K562 (cell line): ENCODE measurements at regions not wholly inside any gene's neighbourhood (a gene's known extent, or its start where the extent isn't known, plus 50 kb on each side); places are given as distances from the start of the nearest gene placed in this dataset.

ENCODE experiments used
- ATAC-seq: fragments of 200-7000 bp; cut with Tn5 transposase; 3 replicates; pipeline ENCODE4 v1.9.1; 2020; ENCODE audit warnings: moderate library complexity
- BruUV-seq: library from RNA; stranded (reverse); fragments of 400-500 nt; replicated peaks from 2 replicates; lab custom pipeline; 2021; lab: Mats Ljungman, UMichigan
- CTCF ChIA-PET: fragments of 300-600 bp; formaldehyde crosslinking; extraction: SDS; loops from one replicate; lab custom pipeline; 2021; ENCODE audit warnings: low intra/inter-chr PET ratio; lab: Yijun Ruan, JAX
- POLR2A ChIA-PET: fragments of 300-600, 350-650 bp; sonication (Branson Sonifier 250); formaldehyde crosslinking; extraction: SDS; loops from one replicate; lab custom pipeline; 2021; ENCODE audit warnings: antibody characterized with exemption, inconsistent platforms; lab: Yijun Ruan, JAX
- DNase-seq, 4 experiments: peaks; one replicate each; pipeline versions ENCODE4 v3.0.0 to v3.0.0-alpha.2; 2011 to 2018; ENCODE audit warnings: low spot score in 3 of 4, mixed read lengths in 3 of 4; ENCODE audit errors: extremely low read depth in 1 of 4
- FAIRE-seq: peaks from 2 replicates; lab custom pipeline; 2011; peaks lifted over from hg19 to GRCh38; lab: Jason Lieb, UNC
- H2AFZ ChIP-seq: 2 replicates; pipeline ENCODE4 v1.6.0; 2011; ENCODE audit warnings: low read depth, low read length, control low read depth, inconsistent platforms
- H3K27ac ChIP-seq: fragments of 200-600 bp; 3 replicates; pipeline ENCODE4 v1.8.0; 2011; ENCODE audit warnings: low read depth, mild to moderate bottlenecking, control low read depth, inconsistent platforms, low read length, moderate library complexity, mixed read lengths; ENCODE audit errors: extremely low read depth
- H3K27me3 ChIP-seq, 2 experiments: fragments of 300-600 bp in 1 of 2; 2 replicates in 1 of 2; 3 replicates in 1 of 2; pipeline versions ENCODE4 v1.6.0 to v1.8.0; 2011; ENCODE audit warnings: inconsistent platforms in 2 of 2, low read length in 2 of 2, mild to moderate bottlenecking in 1 of 2, mixed read lengths in 1 of 2, moderate library complexity in 1 of 2; ENCODE audit not compliant: control insufficient read depth in 2 of 2, insufficient read depth in 2 of 2
- H3K36me3 ChIP-seq: fragments of 300-600 bp; 3 replicates; pipeline ENCODE4 v1.8.0; 2011; ENCODE audit warnings: mild to moderate bottlenecking, low read length, inconsistent platforms; ENCODE audit not compliant: control insufficient read depth, insufficient read depth
- H3K4me1 ChIP-seq, 2 experiments: fragments of 200-600 bp in 1 of 2; replicated peaks in 1 of 2; 2 replicates in 1 of 2; 3 replicates in 1 of 2; pipeline versions ENCODE4 v1.5.1 to v1.8.0; 2011; ENCODE audit warnings: inconsistent platforms in 2 of 2, low read length in 2 of 2, mild to moderate bottlenecking in 1 of 2, mixed read lengths in 1 of 2, moderate library complexity in 1 of 2; ENCODE audit not compliant: control insufficient read depth in 2 of 2, insufficient read depth in 2 of 2
- H3K4me2 ChIP-seq: 2 replicates; pipeline ENCODE4 v1.6.1; 2011; ENCODE audit warnings: low read length, control low read depth, inconsistent platforms, mixed read lengths; ENCODE audit not compliant: insufficient read depth
- H3K4me3 ChIP-seq: fragments of 200-600 bp; sonication (generic), shearing (Covaris generic); 2 replicates; pipeline ENCODE4 v1.5.1; 2016; ENCODE audit warnings: control low read depth, inconsistent platforms
- H3K79me2 ChIP-seq: fragments of 200-600 bp; 3 replicates; pipeline ENCODE4 v1.8.0; 2011; ENCODE audit warnings: low read length, inconsistent platforms; ENCODE audit not compliant: control insufficient read depth, insufficient read depth
- H3K9ac ChIP-seq, 2 experiments: 2 replicates each; pipeline versions ENCODE4 v1.6.0 to v1.6.1; 2011; ENCODE audit warnings: low read depth in 2 of 2, low read length in 2 of 2, control low read depth in 1 of 2, inconsistent platforms in 1 of 2, mild to moderate bottlenecking in 1 of 2, mixed read lengths in 1 of 2; ENCODE audit not compliant: insufficient read depth in 1 of 2
- H3K9me1 ChIP-seq: one replicate; pipeline ENCODE4 v1.6.0; 2011; ENCODE audit warnings: inconsistent platforms, mild to moderate bottlenecking, low read length, moderate library complexity; ENCODE audit not compliant: control insufficient read depth, insufficient read depth
- H3K9me3 ChIP-seq: replicated peaks from 2 replicates; pipeline ENCODE4 v1.5.1; 2011; ENCODE audit warnings: low read depth, low read length, inconsistent platforms; ENCODE audit not compliant: control insufficient read depth, insufficient read depth
- H4K20me1 ChIP-seq: replicated peaks from 2 replicates; pipeline ENCODE4 v1.6.1; 2011; ENCODE audit warnings: low read length, inconsistent platforms, mixed read lengths; ENCODE audit not compliant: control insufficient read depth, insufficient read depth
- ERF ChIP-seq: fragments of 450-650 bp; formaldehyde crosslinking; IDR thresholded peaks from 2 replicates; pipeline ENCODE4 v1.4.0; 2020; ENCODE audit warnings: mild to moderate bottlenecking, mixed read lengths
- HDAC2 ChIP-seq: fragments of 450-650 bp; IDR thresholded peaks from 2 replicates; pipeline ENCODE4 v1.6.1; 2016; ENCODE audit warnings: mild to moderate bottlenecking
- NCOA4 ChIP-seq: fragments of 450-650 bp; IDR thresholded peaks from 2 replicates; pipeline ENCODE4 v1.6.1; 2018; ENCODE audit warnings: mild to moderate bottlenecking; ENCODE audit not compliant: partially characterized antibody
- NR3C1 ChIP-seq: sonication (generic); formaldehyde crosslinking; IDR thresholded peaks from 2 replicates; pipeline ENCODE4 v1.8.1; 2022; ENCODE audit warnings: missing genetic modification reagents
- PRDM10 ChIP-seq: fragments of 450-650 bp; IDR thresholded peaks from 2 replicates; pipeline ENCODE4 v1.6.1; 2018; ENCODE audit not compliant: partially characterized antibody
- PRPF4 ChIP-seq: fragments of 200-400 bp; formaldehyde crosslinking; IDR thresholded peaks from one replicate; pipeline ENCODE4 v1.6.1; 2017; ENCODE audit warnings: low read length, low read depth, mild to moderate bottlenecking; ENCODE audit not compliant: insufficient read depth, poor library complexity, severe bottlenecking
- RFX5 ChIP-seq: IDR thresholded peaks from 2 replicates; pipeline ENCODE4 v1.6.1; 2011; ENCODE audit warnings: low read depth, mild to moderate bottlenecking, improper control_type of control experiment, low read length
- TCF3 ChIP-seq: sonication (generic); formaldehyde crosslinking; IDR thresholded peaks from 2 replicates; pipeline ENCODE4 v1.4.0; 2020; ENCODE audit warnings: mild to moderate bottlenecking, missing genetic modification reagents
- TRIM28 ChIP-seq: fragments of 450-650 bp; IDR thresholded peaks from 2 replicates; pipeline ENCODE4 v1.6.1; 2017
- ZBTB26 ChIP-seq: fragments of 450-650 bp; formaldehyde crosslinking; IDR thresholded peaks from 2 replicates; pipeline ENCODE4 v1.4.0; 2022; ENCODE audit warnings: missing genetic modification characterization
- ZFX ChIP-seq: sonication (generic); formaldehyde crosslinking; IDR thresholded peaks from 2 replicates; pipeline ENCODE4 v1.8.0; 2022; ENCODE audit warnings: mild to moderate bottlenecking, missing genetic modification reagents, moderate library complexity
- ZNF24 ChIP-seq: fragments of 450-650 bp; IDR thresholded peaks from 2 replicates; pipeline ENCODE4 v1.6.1; 2016
- ZNF77 ChIP-seq: fragments of 250-450 bp; sonication (Bioruptor Pico); IDR thresholded peaks from 2 replicates; pipeline ENCODE4 v1.5.0; 2020
- WGBS: fragments of 100-300 bp; shearing (Covaris generic); methylation state at CpG from one replicate; pipeline ENCODE4 v1.1.6; 2016; ENCODE audit warnings: low coverage, mixed read lengths; ENCODE audit not compliant: insufficient coverage; ENCODE audit errors: missing lambda C conversion rate; 5-methylcytosine and 5-hydroxymethylcytosine counted together
- in situ Hi-C: fragments of 300-500 bp; cut with MboI; formaldehyde crosslinking; loops from 4 replicates; pipeline ENCODE4 v1.15.0; 2018; ENCODE audit warnings: inconsistent platforms, mixed read lengths
- intact Hi-C: fragments of 100-400 bp; cut with micrococcal nuclease; formaldehyde crosslinking; loops from 2 replicates; pipeline ENCODE4 v1.14.2; 2022
- TF ChIP-seq, protein P1 (sequence below), 2 experiments: fragments of 150-350 bp in 1 of 2; IDR thresholded peaks; 2 replicates each; pipeline ENCODE4 v1.6.1; 2012 to 2016; ENCODE audit warnings: low read depth in 2 of 2, low read length in 2 of 2, mild to moderate bottlenecking in 1 of 2, moderate library complexity in 1 of 2
- TF ChIP-seq, protein P2 (sequence below): fragments of 450-650 bp; IDR thresholded peaks from 2 replicates; pipeline ENCODE4 v1.6.1; 2014; ENCODE audit warnings: low read depth, mild to moderate bottlenecking, moderate library complexity, borderline replicate concordance

- ATAC-seq (no peak), FAIRE-seq (no peak), DNase-seq (no peak)
- ChIA-PET CTCF (no interaction called here), POLR2A (no interaction called here)
- intact Hi-C loops (no loop called here), in situ Hi-C loops (no loop called here)
- Histone ChIP-seq H3K36me3 (no peaks in the 10 kb centered on the region), H4K20me1 (no peaks in the 10 kb centered on the region), H3K4me3 (no peak overlapping the region), H2AFZ (no peak overlapping the region), H3K79me2 (no peaks in the 10 kb centered on the region), H3K9me3 (no peaks in the 10 kb centered on the region), H3K27ac (no peak overlapping the region), H3K4me1 (no peaks in the 10 kb centered on the region), H3K9me1 (no peaks in the 10 kb centered on the region), H3K4me2 (no peak overlapping the region), H3K9ac (no peak overlapping the region), H3K27me3 (no peaks in the 10 kb centered on the region)
- BruUV-seq = no TSS peak
- 0% methylated on average over 3 of the region's 3 CpGs for WGBS
- no peak for TF ChIP-seq ZNF77 (CRISPR knock-in tag)
- no peak for TF ChIP-seq ZNF24
- no peak for TF ChIP-seq RFX5
- no peak for TF ChIP-seq TRIM28
- TF ChIP-seq PRDM10 = no peak
- TF ChIP-seq NCOA4 = no peak
- no peak for TF ChIP-seq PRPF4
- no peak for TF ChIP-seq ZFX (CRISPR knock-in tag)
- TF ChIP-seq, protein P1, sequence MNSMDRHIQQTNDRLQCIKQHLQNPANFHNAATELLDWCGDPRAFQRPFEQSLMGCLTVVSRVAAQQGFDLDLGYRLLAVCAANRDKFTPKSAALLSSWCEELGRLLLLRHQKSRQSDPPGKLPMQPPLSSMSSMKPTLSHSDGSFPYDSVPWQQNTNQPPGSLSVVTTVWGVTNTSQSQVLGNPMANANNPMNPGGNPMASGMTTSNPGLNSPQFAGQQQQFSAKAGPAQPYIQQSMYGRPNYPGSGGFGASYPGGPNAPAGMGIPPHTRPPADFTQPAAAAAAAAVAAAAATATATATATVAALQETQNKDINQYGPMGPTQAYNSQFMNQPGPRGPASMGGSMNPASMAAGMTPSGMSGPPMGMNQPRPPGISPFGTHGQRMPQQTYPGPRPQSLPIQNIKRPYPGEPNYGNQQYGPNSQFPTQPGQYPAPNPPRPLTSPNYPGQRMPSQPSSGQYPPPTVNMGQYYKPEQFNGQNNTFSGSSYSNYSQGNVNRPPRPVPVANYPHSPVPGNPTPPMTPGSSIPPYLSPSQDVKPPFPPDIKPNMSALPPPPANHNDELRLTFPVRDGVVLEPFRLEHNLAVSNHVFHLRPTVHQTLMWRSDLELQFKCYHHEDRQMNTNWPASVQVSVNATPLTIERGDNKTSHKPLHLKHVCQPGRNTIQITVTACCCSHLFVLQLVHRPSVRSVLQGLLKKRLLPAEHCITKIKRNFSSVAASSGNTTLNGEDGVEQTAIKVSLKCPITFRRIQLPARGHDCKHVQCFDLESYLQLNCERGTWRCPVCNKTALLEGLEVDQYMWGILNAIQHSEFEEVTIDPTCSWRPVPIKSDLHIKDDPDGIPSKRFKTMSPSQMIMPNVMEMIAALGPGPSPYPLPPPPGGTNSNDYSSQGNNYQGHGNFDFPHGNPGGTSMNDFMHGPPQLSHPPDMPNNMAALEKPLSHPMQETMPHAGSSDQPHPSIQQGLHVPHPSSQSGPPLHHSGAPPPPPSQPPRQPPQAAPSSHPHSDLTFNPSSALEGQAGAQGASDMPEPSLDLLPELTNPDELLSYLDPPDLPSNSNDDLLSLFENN (IDR thresholded peaks at IDR 0.05; ENCODE audit: low read depth in 2 of 2, low read length in 2 of 2) = no peak
- TF ChIP-seq TCF3 = no peak
- no peak for TF ChIP-seq ZBTB26
- TF ChIP-seq, protein P2, sequence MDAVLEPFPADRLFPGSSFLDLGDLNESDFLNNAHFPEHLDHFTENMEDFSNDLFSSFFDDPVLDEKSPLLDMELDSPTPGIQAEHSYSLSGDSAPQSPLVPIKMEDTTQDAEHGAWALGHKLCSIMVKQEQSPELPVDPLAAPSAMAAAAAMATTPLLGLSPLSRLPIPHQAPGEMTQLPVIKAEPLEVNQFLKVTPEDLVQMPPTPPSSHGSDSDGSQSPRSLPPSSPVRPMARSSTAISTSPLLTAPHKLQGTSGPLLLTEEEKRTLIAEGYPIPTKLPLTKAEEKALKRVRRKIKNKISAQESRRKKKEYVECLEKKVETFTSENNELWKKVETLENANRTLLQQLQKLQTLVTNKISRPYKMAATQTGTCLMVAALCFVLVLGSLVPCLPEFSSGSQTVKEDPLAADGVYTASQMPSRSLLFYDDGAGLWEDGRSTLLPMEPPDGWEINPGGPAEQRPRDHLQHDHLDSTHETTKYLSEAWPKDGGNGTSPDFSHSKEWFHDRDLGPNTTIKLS = no peak
- TF ChIP-seq ERF (CRISPR knock-in tag) = no peak
- no peak for TF ChIP-seq HDAC2
- TF ChIP-seq NR3C1 (CRISPR knock-in tag) = no peak
These were observed 958.1 kb upstream of the PRR20A start for GRCh38 chr13:56182598-56182997.
